ENCODE measurements at regions not wholly inside any gene's neighbourhood (a gene's known extent, or its start where the extent isn't known, plus 50 kb on each side); places are given as distances from the start of the nearest gene placed in this dataset.

DNA sequence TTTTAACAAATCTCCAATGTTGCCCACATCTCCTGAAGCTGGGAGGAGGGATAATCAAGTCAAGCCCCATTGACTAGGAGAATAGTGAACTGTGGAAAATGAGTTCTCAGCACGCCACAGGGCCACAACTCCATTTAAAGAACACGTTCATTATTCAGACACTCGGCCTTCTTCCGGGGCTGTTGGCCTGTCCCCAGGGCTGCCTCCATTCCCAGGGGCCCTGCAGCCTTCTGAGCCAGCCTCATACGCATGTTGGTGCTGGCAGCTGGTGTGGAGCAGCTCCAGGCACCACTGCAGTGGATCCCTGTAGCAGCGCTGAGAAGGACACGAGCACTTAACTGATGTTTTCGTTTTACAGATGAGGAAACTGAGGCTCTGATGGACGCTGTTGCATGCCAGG lies 87.5 kb upstream of the RCN1 start:
- TF ChIP-seq, protein P1, sequence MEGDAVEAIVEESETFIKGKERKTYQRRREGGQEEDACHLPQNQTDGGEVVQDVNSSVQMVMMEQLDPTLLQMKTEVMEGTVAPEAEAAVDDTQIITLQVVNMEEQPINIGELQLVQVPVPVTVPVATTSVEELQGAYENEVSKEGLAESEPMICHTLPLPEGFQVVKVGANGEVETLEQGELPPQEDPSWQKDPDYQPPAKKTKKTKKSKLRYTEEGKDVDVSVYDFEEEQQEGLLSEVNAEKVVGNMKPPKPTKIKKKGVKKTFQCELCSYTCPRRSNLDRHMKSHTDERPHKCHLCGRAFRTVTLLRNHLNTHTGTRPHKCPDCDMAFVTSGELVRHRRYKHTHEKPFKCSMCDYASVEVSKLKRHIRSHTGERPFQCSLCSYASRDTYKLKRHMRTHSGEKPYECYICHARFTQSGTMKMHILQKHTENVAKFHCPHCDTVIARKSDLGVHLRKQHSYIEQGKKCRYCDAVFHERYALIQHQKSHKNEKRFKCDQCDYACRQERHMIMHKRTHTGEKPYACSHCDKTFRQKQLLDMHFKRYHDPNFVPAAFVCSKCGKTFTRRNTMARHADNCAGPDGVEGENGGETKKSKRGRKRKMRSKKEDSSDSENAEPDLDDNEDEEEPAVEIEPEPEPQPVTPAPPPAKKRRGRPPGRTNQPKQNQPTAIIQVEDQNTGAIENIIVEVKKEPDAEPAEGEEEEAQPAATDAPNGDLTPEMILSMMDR (IDR thresholded peaks at IDR 0.05) = no peak
- no peak for TF ChIP-seq POLR2A (IDR thresholded peaks at IDR 0.05)
